ENCODE measurements at regions not wholly inside any gene's neighbourhood (a gene's known extent, or its start where the extent isn't known, plus 50 kb on each side); places are given as distances from the start of the nearest gene placed in this dataset.

GRCh38 chr10:120741396-120741795 lies 109.8 kb upstream of the WDR11 start:
- TF ChIP-seq, protein P1, sequence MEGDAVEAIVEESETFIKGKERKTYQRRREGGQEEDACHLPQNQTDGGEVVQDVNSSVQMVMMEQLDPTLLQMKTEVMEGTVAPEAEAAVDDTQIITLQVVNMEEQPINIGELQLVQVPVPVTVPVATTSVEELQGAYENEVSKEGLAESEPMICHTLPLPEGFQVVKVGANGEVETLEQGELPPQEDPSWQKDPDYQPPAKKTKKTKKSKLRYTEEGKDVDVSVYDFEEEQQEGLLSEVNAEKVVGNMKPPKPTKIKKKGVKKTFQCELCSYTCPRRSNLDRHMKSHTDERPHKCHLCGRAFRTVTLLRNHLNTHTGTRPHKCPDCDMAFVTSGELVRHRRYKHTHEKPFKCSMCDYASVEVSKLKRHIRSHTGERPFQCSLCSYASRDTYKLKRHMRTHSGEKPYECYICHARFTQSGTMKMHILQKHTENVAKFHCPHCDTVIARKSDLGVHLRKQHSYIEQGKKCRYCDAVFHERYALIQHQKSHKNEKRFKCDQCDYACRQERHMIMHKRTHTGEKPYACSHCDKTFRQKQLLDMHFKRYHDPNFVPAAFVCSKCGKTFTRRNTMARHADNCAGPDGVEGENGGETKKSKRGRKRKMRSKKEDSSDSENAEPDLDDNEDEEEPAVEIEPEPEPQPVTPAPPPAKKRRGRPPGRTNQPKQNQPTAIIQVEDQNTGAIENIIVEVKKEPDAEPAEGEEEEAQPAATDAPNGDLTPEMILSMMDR (optimal IDR thresholded peaks at IDR 0.05 in 1 of 3, IDR thresholded peaks at IDR 0.05 in 1 of 3, conservative IDR thresholded peaks at IDR 0.05 in 1 of 3; ENCODE audit: extremely low read depth in 1 of 3, insufficient read depth in 2 of 3, low read length in 3 of 3) = no peak
- H3K36me3 ChIP-seq (ENCODE audit: control insufficient read depth in 2 of 2, extremely low read depth in 1 of 2, insufficient read depth in 2 of 2, low read length in 2 of 2) = no peaks in the 10 kb centered on the region
- no peaks in the 10 kb centered on the region for H4K20me1 ChIP-seq (ENCODE audit: control insufficient read depth, extremely low read depth, insufficient read depth, low read length)
- no peak overlapping the region for H3K4me3 ChIP-seq (ENCODE audit: control insufficient read depth in 2 of 3, extremely low read depth in 1 of 3, insufficient read depth in 2 of 3, low read depth in 1 of 3, low read length in 3 of 3)
- no peaks in the 10 kb centered on the region for H3K9me3 ChIP-seq (ENCODE audit: control insufficient read depth, low read depth, low read length)
- DNase-seq (ENCODE audit: low read depth, low spot score) (no peak), FAIRE-seq (no peak)
- H3K27me3 ChIP-seq (ENCODE audit: control insufficient read depth, extremely low read depth, insufficient read depth, low read length) = no peaks in the 10 kb centered on the region
- H3K79me2 ChIP-seq (ENCODE audit: control insufficient read depth, insufficient read depth, low read length) = no peaks in the 10 kb centered on the region
- H3K9ac ChIP-seq (ENCODE audit: control insufficient read depth, extremely low read depth, insufficient read depth, low read length) = no peak overlapping the region
- H2AFZ ChIP-seq (ENCODE audit: control insufficient read depth, low read length) = no peak overlapping the region
- H3K4me2 ChIP-seq (ENCODE audit: control insufficient read depth, extremely low read depth, insufficient read depth, low read depth, low read length) = no peak overlapping the region
- dilution Hi-C loops (cut with MboI; ENCODE audit: extremely low pct_ligation_motif_present, low sequenced_read_pairs) = no loop called here
- H3K27ac ChIP-seq (ENCODE audit: control insufficient read depth, insufficient read depth, low read length) = no peak overlapping the region
- no peaks in the 10 kb centered on the region for H3K4me1 ChIP-seq (ENCODE audit: control insufficient read depth, extremely low read depth, insufficient read depth, low read length)
- no peaks in the 10 kb centered on the region for H3K9me1 ChIP-seq (ENCODE audit: control insufficient read depth, extremely low read depth, insufficient read depth, low read length)

- FAIRE-seq = no peak
- dilution Hi-C loops (cut with MboI; ENCODE audit: extremely low pct_ligation_motif_present, low sequenced_read_pairs) = no loop called here
Observed at GRCh38 chr10:120742373-120742772, 108.8 kb upstream of the WDR11 start.

More at GRCh38 chr10:120742373-120742772, 108.8 kb upstream of the WDR11 start:
- Histone ChIP-seq H4K20me1 (ENCODE audit: control insufficient read depth, extremely low read depth, insufficient read depth, low read length) (no peaks in the 10 kb centered on the region), H3K4me2 (ENCODE audit: control insufficient read depth, extremely low read depth, insufficient read depth, low read depth, low read length) (no peak overlapping the region), H3K9me1 (ENCODE audit: control insufficient read depth, extremely low read depth, insufficient read depth, low read length) (no peaks in the 10 kb centered on the region), H3K4me3 (ENCODE audit: control insufficient read depth in 2 of 3, extremely low read depth in 1 of 3, insufficient read depth in 2 of 3, low read depth in 1 of 3, low read length in 3 of 3) (no peak overlapping the region), H3K36me3 (ENCODE audit: control insufficient read depth in 2 of 2, extremely low read depth in 1 of 2, insufficient read depth in 2 of 2, low read length in 2 of 2) (no peaks in the 10 kb centered on the region), H3K27me3 (ENCODE audit: control insufficient read depth, extremely low read depth, insufficient read depth, low read length) (no peaks in the 10 kb centered on the region), H3K9me3 (ENCODE audit: control insufficient read depth, low read depth, low read length) (no peaks in the 10 kb centered on the region), H2AFZ (ENCODE audit: control insufficient read depth, low read length) (no peak overlapping the region), H3K27ac (ENCODE audit: control insufficient read depth, insufficient read depth, low read length) (no peak overlapping the region), H3K9ac (ENCODE audit: control insufficient read depth, extremely low read depth, insufficient read depth, low read length) (no peak overlapping the region), H3K4me1 (ENCODE audit: control insufficient read depth, extremely low read depth, insufficient read depth, low read length) (no peaks in the 10 kb centered on the region), H3K79me2 (ENCODE audit: control insufficient read depth, insufficient read depth, low read length) (no peaks in the 10 kb centered on the region)
- no peak for DNase-seq (ENCODE audit: low read depth, low spot score)
- TF ChIP-seq, protein P1 (optimal IDR thresholded peaks at IDR 0.05 in 1 of 3, IDR thresholded peaks at IDR 0.05 in 1 of 3, conservative IDR thresholded peaks at IDR 0.05 in 1 of 3; ENCODE audit: extremely low read depth in 1 of 3, insufficient read depth in 2 of 3, low read length in 3 of 3) = no peak
- no peak for TF ChIP-seq EZH2 (IDR thresholded peaks at IDR 0.05; ENCODE audit: low read length)
